ENCODE measurements at regions not wholly inside any gene's neighbourhood (a gene's known extent, or its start where the extent isn't known, plus 50 kb on each side); places are given as distances from the start of the nearest gene placed in this dataset.

GRCh38 chr2:12126318-12126717 is 379.9 kb downstream of the LPIN1 start:
- DNase-seq = no peak

- DNase-seq = no peak
Measured at GRCh38 chr2:12127638-12128037, 381.2 kb downstream of the LPIN1 start.

- DNase-seq = no peak
Measured at GRCh38 chr2:12131975-12132374, 385.5 kb downstream of the LPIN1 start.

- DNase-seq = no peak
Measured at GRCh38 chr2:12141618-12142258, 395.3 kb downstream of the LPIN1 start.

GRCh38 chr2:12151716-12152115 is 405.3 kb downstream of the LPIN1 start:
- DNase-seq = no peak

- DNase-seq = no peak
Measured at GRCh38 chr2:12152888-12153287, 406.5 kb downstream of the LPIN1 start.

GRCh38 chr2:12155303-12156051 is 409.0 kb downstream of the LPIN1 start:
- no peak for DNase-seq

GRCh38 chr2:12156349-12156748 is 409.9 kb downstream of the LPIN1 start:
- DNase-seq = no peak

GRCh38 chr2:12161085-12161484 is 414.7 kb downstream of the LPIN1 start:
- DNase-seq = no peak

GRCh38 chr2:12162269-12163247 is 416.1 kb downstream of the LPIN1 start:
- DNase-seq = no peak

GRCh38 chr2:12163866-12164265 is 417.4 kb downstream of the LPIN1 start:
- DNase-seq = no peak

- DNase-seq = no peak
Measured at GRCh38 chr2:12164689-12165088, 418.3 kb downstream of the LPIN1 start.

GRCh38 chr2:12167525-12168317 is 421.3 kb downstream of the LPIN1 start:
- DNase-seq = no peak

GRCh38 chr2:12168354-12168753 is 421.9 kb downstream of the LPIN1 start:
- no peak for DNase-seq

- no peak for DNase-seq
Measured at GRCh38 chr2:12168791-12169388, 422.5 kb downstream of the LPIN1 start.

GRCh38 chr2:12169721-12170120 is 423.3 kb downstream of the LPIN1 start:
- no peak for DNase-seq

GRCh38 chr2:12170121-12170520 is 423.7 kb downstream of the LPIN1 start:
- no peak for DNase-seq

- no peak for DNase-seq
Measured at GRCh38 chr2:12173271-12173942, 427.0 kb downstream of the LPIN1 start.

GRCh38 chr2:12173943-12174340 is 427.5 kb downstream of the LPIN1 start:
- DNase-seq = no peak

- no peak for DNase-seq
Measured at GRCh38 chr2:12175323-12175722, 428.9 kb downstream of the LPIN1 start.

GRCh38 chr2:12176623-12177454 is 430.4 kb downstream of the LPIN1 start:
- no peak for DNase-seq
